ENCODE measurements at regions not wholly inside any gene's neighbourhood (a gene's known extent, or its start where the extent isn't known, plus 50 kb on each side); places are given as distances from the start of the nearest gene placed in this dataset.

GRCh38 chr5:126100767-126101166, 322.4 kb upstream of the GRAMD2B start:
- intact Hi-C loops (cut with DNase I), result no loop called here
- H3K4me3 ChIP-seq, result no peak overlapping the region
- no peak overlapping the region for H3K27ac ChIP-seq
- WGBS, 4 donors, result 57 to 75% (median 70%) methylated on average over 5 of the region's 5 CpGs
- H3K27me3 ChIP-seq, result no peaks in the 10 kb centered on the region
- peaks cover 0 to 5% of the 10 kb centered on the region in 2 donors for H3K4me1 ChIP-seq (replicated peaks in 1 of 2)
- no peaks in the 10 kb centered on the region for H3K36me3 ChIP-seq (replicated peaks in 1 of 2)
- H3K9me3 ChIP-seq (replicated peaks in 1 of 3), result no peaks in the 10 kb centered on the region
- DNase-seq, result no peak
- TF ChIP-seq CTCF (IDR thresholded peaks at IDR 0.05) (no peak), POLR2A (IDR thresholded peaks at IDR 0.05) (no peak)

- Histone ChIP-seq H3K36me3 (replicated peaks in 1 of 2) (no peaks in the 10 kb centered on the region), H3K4me3 (no peak overlapping the region), H3K4me1 (replicated peaks in 1 of 2) (peaks cover 0 to 5% of the 10 kb centered on the region in 2 donors), H3K9me3 (replicated peaks in 1 of 3) (no peaks in the 10 kb centered on the region), H3K27ac (no peak overlapping the region), H3K27me3 (no peaks in the 10 kb centered on the region)
- WGBS, 4 donors, result 75 to 88% (median 84%) methylated on average over 4 of the region's 4 CpGs
- no peak for DNase-seq
- intact Hi-C loops (cut with DNase I), result no loop called here
- TF ChIP-seq CTCF (IDR thresholded peaks at IDR 0.05) (no peak), POLR2A (IDR thresholded peaks at IDR 0.05) (no peak)
Observed at GRCh38 chr5:126101901-126102300, 321.3 kb upstream of the GRAMD2B start.

- peaks cover 0 to 5% of the 10 kb centered on the region in 2 donors for H3K4me1 ChIP-seq (replicated peaks in 1 of 2)
- no peak overlapping the region for H3K27ac ChIP-seq
- TF ChIP-seq CTCF (IDR thresholded peaks at IDR 0.05), result no peak
- TF ChIP-seq POLR2A (IDR thresholded peaks at IDR 0.05), result no peak
- intact Hi-C loops (cut with DNase I), result no loop called here
- H3K27me3 ChIP-seq, result no peaks in the 10 kb centered on the region
- no peak for DNase-seq
- H3K9me3 ChIP-seq (replicated peaks in 1 of 3), result no peaks in the 10 kb centered on the region
- H3K4me3 ChIP-seq, result no peak overlapping the region
- no peaks in the 10 kb centered on the region for H3K36me3 ChIP-seq (replicated peaks in 1 of 2)
Observed at GRCh38 chr5:126103050-126103449, 320.2 kb upstream of the GRAMD2B start.

DNA sequence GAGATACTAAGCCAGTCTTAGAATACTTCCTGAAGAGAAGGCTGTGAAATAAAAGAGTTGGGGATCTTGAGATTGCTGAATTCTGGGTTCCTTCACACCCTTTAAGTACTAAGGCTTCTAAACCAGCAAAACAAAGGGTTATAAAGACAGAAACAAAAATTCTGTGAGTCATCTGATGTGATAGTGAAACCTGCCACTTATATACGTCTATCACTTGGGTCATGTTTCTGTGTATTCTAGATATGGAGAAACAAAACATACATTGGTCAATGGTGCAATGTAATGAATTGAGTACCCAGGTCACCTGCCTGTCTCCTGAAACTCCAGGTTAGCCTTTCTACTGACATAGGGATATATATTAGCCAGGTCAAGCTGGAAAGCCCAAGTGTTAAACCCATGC, 319.3 kb upstream of the GRAMD2B start:
- TF ChIP-seq CTCF (IDR thresholded peaks at IDR 0.05) (no peak), POLR2A (IDR thresholded peaks at IDR 0.05) (no peak)
- H3K4me3 ChIP-seq, result no peak overlapping the region
- intact Hi-C loops (cut with DNase I), result no loop called here
- H3K27ac ChIP-seq, result no peak overlapping the region
- DNase-seq, result no peak
- H3K27me3 ChIP-seq, result no peaks in the 10 kb centered on the region
- no peaks in the 10 kb centered on the region for H3K9me3 ChIP-seq (replicated peaks in 1 of 3)
- H3K4me1 ChIP-seq (replicated peaks in 1 of 2), result peaks cover 0 to 5% of the 10 kb centered on the region in 2 donors
- WGBS, 4 donors, result 77 to 94% (median 81%) methylated on average over 1 of the region's 1 CpG
- no peaks in the 10 kb centered on the region for H3K36me3 ChIP-seq (replicated peaks in 1 of 2)
